Activated CD4-positive, CD25-positive, alpha-beta regulatory T cell treated with anti-CD3 and anti-CD28 coated beads, Interleukin-2, amount 50 U/mL, for 16 hours (primary cell): ENCODE measurements at regions not wholly inside any gene's neighbourhood (a gene's known extent, or its start where the extent isn't known, plus 50 kb on each side); places are given as distances from the start of the nearest gene placed in this dataset.

Experiments used
- DNase-seq: peaks from one replicate; pipeline ENCODE4 v3.0.0-alpha.2; 2020; ENCODE audit warnings: low read depth, low spot score

DNA sequence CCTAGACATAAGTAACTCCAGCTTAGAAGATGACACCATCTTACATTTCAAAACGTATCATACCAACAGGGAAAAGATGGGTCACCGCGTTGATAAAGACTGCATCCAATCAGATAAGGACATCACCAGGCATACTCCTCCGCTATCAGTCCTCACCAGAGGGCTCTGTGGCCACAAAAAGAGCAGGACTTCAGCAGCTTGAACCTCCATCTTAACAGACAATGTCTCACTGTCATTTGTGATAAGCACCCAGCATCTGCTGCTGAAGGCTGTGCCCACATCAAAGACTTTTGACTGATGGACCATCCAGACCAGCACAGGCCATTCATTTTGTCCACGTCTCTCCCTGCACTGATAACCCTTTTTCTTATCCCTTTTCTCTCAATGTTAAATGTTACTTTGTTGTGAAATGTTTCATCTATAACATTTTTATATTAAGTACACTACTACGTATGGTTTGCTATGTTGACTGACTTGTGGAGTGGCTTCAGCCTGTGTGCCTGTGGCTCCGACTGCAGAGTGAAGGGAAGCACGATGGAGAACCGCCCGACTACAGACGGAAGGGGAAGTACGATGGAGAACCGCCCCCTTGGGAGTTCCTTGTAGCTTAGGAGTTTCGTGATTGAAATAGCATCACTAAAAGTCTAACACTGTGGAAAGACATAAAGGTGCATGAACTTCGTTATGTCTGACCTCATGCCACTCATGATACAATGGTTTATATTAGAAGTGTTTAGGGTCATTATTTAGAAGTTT is 595.4 kb upstream of the AGA start:
- no peak for DNase-seq

- no peak for DNase-seq
Measured at GRCh38 chr4:178056996-178057395, 614.8 kb upstream of the AGA start.

DNA sequence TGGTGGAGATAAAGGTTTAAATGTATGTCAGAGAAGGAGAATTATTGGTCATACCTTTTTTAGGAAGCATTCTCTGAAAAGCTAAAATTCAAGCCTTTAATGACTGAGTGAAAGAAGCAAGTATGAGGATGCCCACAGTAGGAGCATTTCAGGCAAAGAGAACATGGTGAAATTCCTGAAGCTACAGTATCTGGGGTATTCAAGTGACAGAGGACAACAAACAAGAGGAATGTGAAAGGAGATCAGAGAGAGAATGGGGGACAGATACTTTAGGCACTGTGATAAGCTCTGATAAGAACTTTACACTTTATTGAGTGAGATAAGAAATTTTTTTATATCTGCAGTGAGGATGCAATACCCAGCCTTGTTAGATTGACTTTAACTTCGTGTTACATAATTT is 621.3 kb upstream of the AGA start:
- DNase-seq = no peak

DNA sequence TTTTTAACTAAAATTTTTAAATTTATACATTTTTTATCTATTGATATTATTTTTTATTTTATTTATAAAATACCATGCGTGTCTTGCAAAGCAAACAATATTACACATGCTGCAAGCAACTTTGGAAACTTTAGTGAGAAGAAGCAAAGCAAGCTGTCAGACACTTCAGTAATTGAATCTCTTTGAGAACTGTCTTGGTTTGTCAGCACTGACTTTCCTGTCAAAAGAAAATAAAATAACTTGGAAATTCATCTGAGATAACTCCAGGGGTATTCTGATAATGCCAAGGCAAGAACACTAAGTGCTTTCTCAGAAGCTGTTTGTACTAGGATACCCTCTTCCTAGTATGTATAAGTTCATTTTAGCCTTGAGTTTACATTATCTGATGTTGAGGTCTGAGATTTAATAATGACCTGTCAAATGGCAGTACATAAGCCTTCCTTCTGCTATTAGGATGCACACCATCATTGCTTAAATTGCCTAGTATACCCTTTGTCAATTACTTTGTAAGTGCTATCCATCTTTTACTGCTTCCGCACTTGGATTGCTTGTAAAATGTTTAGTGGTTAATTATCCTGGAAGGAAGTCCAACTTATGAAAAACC is 624.2 kb upstream of the AGA start:
- DNase-seq = no peak

DNA sequence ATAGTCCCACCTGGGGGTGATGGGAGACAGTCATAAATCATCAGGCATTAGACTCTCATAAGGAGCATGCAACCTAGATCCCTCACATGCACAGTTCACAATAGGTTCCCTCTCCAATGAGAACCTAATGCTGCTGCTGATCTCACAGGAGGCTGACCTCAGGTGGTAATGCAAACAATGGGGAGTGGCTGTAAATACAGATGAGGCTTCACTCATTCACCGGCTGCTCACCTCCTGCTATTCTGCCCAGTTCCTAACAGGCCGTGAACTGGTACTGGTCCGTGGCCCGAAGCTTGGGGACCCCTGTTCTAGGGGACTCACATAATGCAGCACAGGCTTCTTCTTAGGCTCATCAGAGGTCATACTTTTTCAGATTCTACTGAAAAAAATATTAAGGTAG is 625.9 kb upstream of the AGA start:
- DNase-seq = no peak

DNA sequence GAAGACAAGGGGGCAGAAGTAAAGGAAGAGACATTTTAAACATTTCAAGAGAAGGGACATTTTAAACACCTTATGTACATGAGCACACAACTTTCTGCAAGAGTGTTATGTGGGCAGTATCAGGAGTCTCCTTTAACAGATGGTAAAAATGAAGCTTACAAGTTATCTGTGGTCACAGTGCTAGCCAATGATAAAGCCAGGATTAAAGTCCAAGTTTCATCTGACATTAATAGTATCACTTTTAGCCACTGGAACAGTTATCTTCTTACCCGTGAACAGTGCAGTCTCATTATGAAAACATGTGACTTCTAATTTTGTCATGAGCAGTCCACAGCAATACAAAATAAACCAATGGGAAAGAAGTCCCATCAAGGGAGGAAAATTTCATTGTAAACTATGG is 627.9 kb upstream of the AGA start:
- no peak for DNase-seq

DNA sequence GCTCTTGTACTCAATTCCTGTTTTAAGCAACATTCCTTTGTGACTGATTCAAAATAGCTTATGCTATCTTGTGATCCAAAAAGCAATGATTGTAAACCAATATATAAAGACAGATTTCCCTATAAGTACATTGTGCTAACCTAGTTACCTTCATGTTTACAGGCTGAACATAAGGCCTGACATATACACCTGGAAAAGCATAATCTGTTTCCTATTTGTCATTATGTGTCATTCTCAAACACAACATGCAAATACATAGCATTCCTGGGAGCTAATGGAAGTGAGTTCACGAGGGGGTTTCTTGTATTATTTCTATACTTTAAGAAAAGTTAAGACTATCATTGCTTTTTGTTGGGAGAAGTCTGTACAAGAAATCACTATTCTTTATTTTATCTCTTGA is 638.1 kb upstream of the AGA start:
- no peak for DNase-seq

DNA sequence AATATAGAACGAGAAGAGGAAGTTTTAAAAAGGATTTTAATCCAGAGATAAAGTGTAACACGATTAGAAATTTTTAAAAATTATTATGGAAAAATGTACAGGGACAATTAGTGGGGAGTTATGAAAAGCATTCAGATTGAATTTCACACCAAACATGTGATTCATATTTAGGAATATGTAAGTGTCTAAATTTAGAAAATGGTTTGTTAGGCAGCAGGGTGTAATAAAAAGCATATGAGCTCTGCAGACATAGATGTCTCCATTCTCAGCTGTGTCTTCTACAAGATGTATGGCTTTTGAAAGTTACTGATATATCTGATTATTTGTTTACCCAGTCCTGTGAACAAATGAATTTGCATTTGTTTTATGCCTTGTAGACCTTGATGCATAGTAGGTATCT is 638.9 kb upstream of the AGA start:
- DNase-seq = no peak

- no peak for DNase-seq
Measured at GRCh38 chr4:178081896-178082295, 639.7 kb upstream of the AGA start.

DNA sequence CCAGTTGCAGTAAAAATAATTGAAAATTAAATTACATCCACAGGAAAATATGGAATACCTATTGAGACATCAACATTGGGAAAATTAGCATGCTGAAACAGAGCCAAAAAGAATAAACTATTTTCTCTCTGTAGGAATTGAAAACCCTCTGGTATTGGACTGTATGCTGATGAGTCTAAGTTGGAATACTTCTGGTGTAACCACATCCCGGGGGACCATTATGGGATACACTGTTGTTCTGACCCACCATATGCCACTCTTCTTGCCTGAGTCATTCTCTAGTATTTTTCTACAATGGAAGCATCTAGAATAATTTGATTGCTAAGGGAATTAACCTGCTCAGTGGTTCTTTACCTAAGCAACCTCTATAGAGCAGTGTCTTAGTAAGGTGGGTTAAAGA is 640.7 kb upstream of the AGA start:
- no peak for DNase-seq

- no peak for DNase-seq
Measured at GRCh38 chr4:178083968-178084367, 641.7 kb upstream of the AGA start.

DNA sequence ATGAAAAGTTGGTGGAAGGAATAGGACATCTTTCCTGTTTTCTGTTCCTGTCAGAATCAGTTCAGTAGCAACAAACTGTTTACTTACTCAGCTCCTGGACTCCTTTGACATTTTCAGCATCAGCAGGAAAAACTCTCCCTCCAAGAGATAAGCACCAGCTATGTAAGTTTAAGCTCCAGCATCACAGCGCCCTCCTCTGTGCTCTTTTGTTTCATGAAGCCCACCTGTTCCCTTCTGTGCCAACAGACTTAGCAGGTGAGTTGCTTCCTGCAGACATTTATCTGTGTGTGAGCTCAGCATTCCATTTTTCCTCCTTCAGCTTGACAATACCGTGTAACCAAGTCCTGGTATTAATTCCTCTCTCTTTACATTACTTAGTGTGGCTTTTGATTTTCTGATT is 644.1 kb upstream of the AGA start:
- no peak for DNase-seq

- no peak for DNase-seq
Measured at GRCh38 chr4:178090640-178091411, 648.6 kb upstream of the AGA start.

DNA sequence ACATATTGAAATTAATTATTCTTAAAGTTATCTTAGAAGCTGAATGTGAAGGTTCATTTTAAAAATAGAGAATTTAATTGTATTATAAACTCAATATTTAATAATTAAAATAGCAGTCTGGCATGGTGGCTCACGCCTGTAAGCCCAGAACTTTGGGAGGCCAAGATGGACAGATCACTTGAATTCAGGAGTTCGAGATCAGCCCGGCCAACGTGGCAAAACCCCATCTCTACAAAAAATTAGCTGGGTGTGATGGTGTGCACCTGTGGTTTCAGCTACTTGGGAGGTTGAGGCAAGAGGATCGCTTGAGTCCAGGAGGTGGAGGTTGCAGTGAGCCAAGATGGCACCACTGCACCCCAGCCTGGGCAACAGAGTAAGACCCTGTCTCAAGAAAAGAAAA is 659.9 kb upstream of the AGA start:
- DNase-seq = no peak

GRCh38 chr4:178105242-178105641 is 663.0 kb upstream of the AGA start:
- no peak for DNase-seq

- DNase-seq = no peak
Measured at GRCh38 chr4:178136736-178137345, 694.6 kb upstream of the AGA start.

DNA sequence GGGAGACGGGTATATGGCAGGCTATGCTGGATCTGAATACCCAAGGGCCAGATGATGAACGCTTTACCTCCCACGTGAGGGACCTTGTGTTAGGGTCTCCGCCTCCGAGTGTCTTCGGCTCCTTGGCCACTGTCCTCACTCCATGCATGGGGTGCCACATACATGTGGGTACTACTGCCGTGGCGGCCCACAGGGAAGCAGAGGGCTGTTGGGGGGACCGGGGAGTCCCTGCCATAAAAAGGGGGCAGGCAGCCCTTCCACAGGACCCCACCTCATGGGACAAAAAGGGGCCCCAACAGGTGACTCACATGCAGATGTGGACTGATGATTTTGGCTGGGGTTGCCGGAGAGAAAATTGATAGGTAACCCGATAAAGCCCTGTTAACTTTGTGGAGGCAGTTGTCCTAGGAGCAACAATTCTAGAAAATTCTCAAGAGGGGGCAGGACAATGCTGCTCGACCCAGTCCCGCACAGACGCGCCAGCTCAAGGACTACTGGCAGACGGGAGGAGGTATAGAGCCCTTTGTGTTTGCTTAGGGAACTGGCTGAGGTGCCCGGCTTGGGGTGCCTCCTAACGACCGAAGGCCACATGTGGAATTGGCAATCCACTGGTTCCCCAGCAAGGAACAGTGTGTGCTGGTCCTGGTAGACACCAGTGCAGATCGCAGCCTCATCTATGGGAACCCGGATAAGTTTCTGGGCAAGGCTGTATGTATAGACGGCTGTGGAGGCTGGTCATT is 695.7 kb upstream of the AGA start:
- DNase-seq = no peak

GRCh38 chr4:178138491-178138890 is 696.3 kb upstream of the AGA start:
- no peak for DNase-seq

- no peak for DNase-seq
Measured at GRCh38 chr4:178140326-178140915, 698.2 kb upstream of the AGA start.

- no peak for DNase-seq
Measured at GRCh38 chr4:178142724-178143123, 700.5 kb upstream of the AGA start.

- no peak for DNase-seq
Measured at GRCh38 chr4:178148106-178148505, 705.9 kb upstream of the AGA start.
